ENCODE measurements at regions not wholly inside any gene's neighbourhood (a gene's known extent, or its start where the extent isn't known, plus 50 kb on each side); places are given as distances from the start of the nearest gene placed in this dataset.

DNA sequence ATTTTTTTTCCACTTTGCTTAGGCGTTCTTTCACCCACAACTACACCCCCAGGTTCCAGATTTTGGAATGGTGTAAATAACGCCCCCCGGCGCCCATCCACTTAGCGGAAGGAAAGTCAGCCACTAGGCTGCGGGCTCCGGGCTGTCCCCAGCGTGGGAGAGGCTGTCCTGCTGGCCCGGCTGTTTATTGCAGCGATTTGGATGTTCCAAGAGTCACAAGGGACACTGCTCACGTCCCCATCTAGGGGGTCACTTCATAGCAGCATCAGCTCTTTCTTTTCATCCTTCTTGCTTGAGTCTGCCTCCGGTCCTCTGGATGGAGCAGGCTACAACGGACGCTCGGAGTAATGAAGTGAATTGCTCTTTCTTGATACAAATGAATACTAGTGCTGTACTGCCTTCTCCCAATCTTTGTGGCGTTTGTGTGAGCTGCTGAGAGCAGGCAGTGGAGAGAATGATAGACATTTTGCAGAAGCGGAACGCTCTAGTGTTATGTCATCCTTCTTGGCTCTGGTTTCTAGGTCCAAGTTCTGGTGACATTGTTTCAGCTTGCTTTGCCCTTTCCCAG is 50.7 kb upstream of the PAIP2B start:
- DNase-seq (ENCODE audit: low read depth) = no peak

DNA sequence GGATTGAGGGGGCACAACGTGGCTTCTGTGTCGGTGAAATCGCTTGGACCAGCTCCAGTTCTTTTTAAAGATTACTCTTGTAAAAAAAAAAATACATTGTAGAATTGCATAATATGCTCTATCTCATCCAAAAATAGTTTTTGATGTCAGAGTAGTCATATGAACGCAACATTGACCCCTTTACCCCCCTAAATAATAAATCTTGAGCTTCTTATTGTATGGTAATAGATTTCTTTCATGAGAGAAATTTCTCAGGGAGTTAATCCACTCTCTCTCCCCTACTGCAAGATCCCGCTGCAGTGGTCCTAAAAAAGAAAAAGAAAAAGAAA is 50.2 kb upstream of the PAIP2B start:
- DNase-seq (ENCODE audit: low read depth) = no peak

DNA sequence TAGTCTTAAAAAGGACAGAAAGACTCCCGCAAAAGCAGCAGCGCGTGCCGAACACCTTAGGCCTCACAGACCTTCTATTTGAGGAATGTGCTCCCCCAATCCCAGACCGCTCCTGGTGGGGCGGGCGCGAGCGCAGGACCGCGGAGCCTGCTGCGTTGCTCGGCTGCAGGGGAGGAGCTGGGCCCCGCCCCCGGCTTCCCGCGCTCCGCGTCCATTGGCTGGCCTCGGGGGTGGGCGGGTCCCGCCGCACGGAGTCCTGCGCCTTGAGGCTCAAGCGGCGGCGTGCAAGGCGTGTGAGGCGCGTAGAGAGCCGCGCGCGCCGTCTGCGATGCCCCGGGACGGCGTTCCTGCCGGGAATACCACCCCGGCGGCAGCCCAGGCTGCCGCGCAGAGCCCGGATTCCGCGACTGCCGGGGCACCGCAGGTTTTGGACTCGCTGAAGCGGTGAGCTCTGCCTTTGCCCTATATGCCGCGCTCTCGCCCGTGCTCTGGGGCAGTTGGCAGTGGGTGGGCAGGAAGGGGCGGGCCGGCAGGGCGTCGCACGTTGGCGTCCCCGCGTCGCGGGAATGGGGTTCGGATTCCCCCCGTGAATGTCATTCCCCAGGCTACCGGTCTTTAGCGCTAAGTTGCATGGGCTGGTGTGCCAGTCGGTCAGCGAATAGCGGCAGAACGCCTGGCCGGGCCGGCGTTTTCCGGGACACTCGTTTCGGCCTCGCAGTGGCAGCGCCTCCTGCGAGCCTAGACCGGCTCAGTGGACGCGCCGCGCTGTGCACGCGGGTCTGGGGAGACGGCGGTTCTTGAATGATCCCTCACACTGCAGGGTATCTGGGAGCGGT is 49.6 kb upstream of the PAIP2B start:
- DNase-seq (ENCODE audit: low read depth) = peak; percentile 77

All from iris pigment epithelial cell (primary cell).